ENCODE measurements at regions not wholly inside any gene's neighbourhood (a gene's known extent, or its start where the extent isn't known, plus 50 kb on each side); places are given as distances from the start of the nearest gene placed in this dataset.

- no peak overlapping the region for H2AK5ac ChIP-seq (ENCODE audit: low read depth, low read length)
- POLR2A ChIA-PET (ENCODE audit: partially characterized antibody) = interaction anchor here (1.1 kb wide), 1 partner anchor 71 kb away, joined by 3 read pairs; no protein-coding TSS in a partner anchor
- WGBS, 2 experiments (ENCODE audit: extremely low coverage in 1 of 2, insufficient coverage in 1 of 2, insufficient read length in 1 of 2, insufficient replicate concordance in 2 of 2, low coverage in 1 of 2, low lambda C conversion rate in 2 of 2, missing lambda C conversion rate in 1 of 2) = 88% methylated on average over 3 of the region's 3 CpGs; no CpG with 5 or more reads in 1 of the 2 experiments
- no peak overlapping the region for H3K4ac ChIP-seq (replicated peaks; ENCODE audit: insufficient read length, low read depth, low read length)
- H3K9ac ChIP-seq (replicated peaks in 1 of 4; ENCODE audit: extremely low read depth in 1 of 4, low read depth in 3 of 4, low read length in 3 of 4) = no peak overlapping the region; a peak in 1 of 7 replicates
- H3K4me3 ChIP-seq (ENCODE audit: extremely low read depth in 1 of 4, insufficient read depth in 2 of 4, low read depth in 3 of 4, low read length in 4 of 4) = no peak overlapping the region
- H2BK15ac ChIP-seq (ENCODE audit: low read length) = no peak overlapping the region
- H3K36me3 ChIP-seq (ENCODE audit: control insufficient read depth in 2 of 4, insufficient read depth in 4 of 4, low read length in 3 of 4) = no peaks in the 10 kb centered on the region
- H3K14ac ChIP-seq (ENCODE audit: insufficient read length) = no peak overlapping the region
- no peak overlapping the region for H4K8ac ChIP-seq (ENCODE audit: extremely low read depth, insufficient read depth, low read length)
- FAIRE-seq (no peak), DNase-seq (ENCODE audit: low read depth in 1 of 2, low spot score in 2 of 2) (no peak)
- H3K23ac ChIP-seq (ENCODE audit: insufficient read length) = no peak overlapping the region
- peaks cover 0 to 2% (median 0%) of the 10 kb centered on the region in 4 experiments; a peak in 3 of 7 replicates for H3K27me3 ChIP-seq (replicated peaks in 1 of 4; ENCODE audit: control insufficient read depth in 3 of 4, extremely low read depth in 1 of 4, insufficient read depth in 3 of 4, low read length in 3 of 4)
- H4K20me1 ChIP-seq (replicated peaks in 1 of 2; ENCODE audit: control insufficient read depth in 1 of 2, insufficient read depth in 2 of 2, low read length in 2 of 2) = peaks cover 0 to 2% of the 10 kb centered on the region in 2 experiments
- no peaks in the 10 kb centered on the region for H3K79me1 ChIP-seq (ENCODE audit: low read depth, low read length)
- no peak overlapping the region for H3K18ac ChIP-seq (ENCODE audit: extremely low read depth, low read length)
- H2BK20ac ChIP-seq (ENCODE audit: low read length) = no peak overlapping the region
- no peak overlapping the region for H3K27ac ChIP-seq (ENCODE audit: low read depth, low read length)
- H3K56ac ChIP-seq (replicated peaks; ENCODE audit: insufficient read length, low read depth, low read length) = no peak overlapping the region
- no peak overlapping the region for H4K91ac ChIP-seq (replicated peaks; ENCODE audit: insufficient read length, low read length)
- H2BK12ac ChIP-seq (ENCODE audit: low read depth, low read length) = no peak overlapping the region
- H3K4me1 ChIP-seq (replicated peaks in 1 of 4; ENCODE audit: control insufficient read depth in 3 of 4, insufficient read depth in 4 of 4, low read length in 3 of 4) = no peaks in the 10 kb centered on the region
- H3K23me2 ChIP-seq (ENCODE audit: low read depth, low read length) = no peaks in the 10 kb centered on the region
- no peak overlapping the region for H3K4me2 ChIP-seq (ENCODE audit: insufficient read depth in 1 of 2, low read depth in 2 of 2, low read length in 2 of 2)
- CTCF ChIA-PET (ENCODE audit: partially characterized antibody) = interaction anchor here (1.0 to 2.6 kb wide), 10 partner anchors 38 to 186 kb away, joined by 3 to 21 read pairs (median 3); no protein-coding TSS in a partner anchor
- no peak overlapping the region for H4K5ac ChIP-seq (ENCODE audit: insufficient read length, low read depth, low read length)
- H3K79me2 ChIP-seq (ENCODE audit: control insufficient read depth in 1 of 2, insufficient read depth in 2 of 2, low read length in 2 of 2) = no peaks in the 10 kb centered on the region
- no peak overlapping the region for H2BK120ac ChIP-seq (replicated peaks; ENCODE audit: low read depth, low read length)
- H3K9me3 ChIP-seq (ENCODE audit: insufficient read depth in 2 of 2, low read depth in 1 of 2, low read length in 1 of 2) = no peaks in the 10 kb centered on the region
- no peak overlapping the region for H2AFZ ChIP-seq (ENCODE audit: low read length)
- H2BK5ac ChIP-seq (ENCODE audit: low read depth, low read length) = no peak overlapping the region
- TF ChIP-seq EGR1 (IDR thresholded peaks at IDR 0.05; ENCODE audit: borderline replicate concordance, low read depth, low read length) = no peak
- no peak for TF ChIP-seq TAF7 (optimal IDR thresholded peaks at IDR 0.05; ENCODE audit: borderline replicate concordance, low read depth, low read length)
- TF ChIP-seq, protein P1, sequence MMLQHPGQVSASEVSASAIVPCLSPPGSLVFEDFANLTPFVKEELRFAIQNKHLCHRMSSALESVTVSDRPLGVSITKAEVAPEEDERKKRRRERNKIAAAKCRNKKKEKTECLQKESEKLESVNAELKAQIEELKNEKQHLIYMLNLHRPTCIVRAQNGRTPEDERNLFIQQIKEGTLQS (IDR thresholded peaks at IDR 0.05; ENCODE audit: insufficient read depth, low read depth, low read length) = no peak
- no peak for TF ChIP-seq TEAD4 (IDR thresholded peaks at IDR 0.05; ENCODE audit: low read depth, low read length)
- TF ChIP-seq CREB1 (IDR thresholded peaks at IDR 0.05) = no peak
- TF ChIP-seq RNF2 (IDR thresholded peaks at IDR 0.05; ENCODE audit: borderline replicate concordance, low read depth, low read length, missing control alignments, poor library complexity, severe bottlenecking) = no peak
- no peak for TF ChIP-seq GTF2F1 (IDR thresholded peaks at IDR 0.05; ENCODE audit: borderline replicate concordance, low read depth, low read length)
- TF ChIP-seq, protein P2, sequence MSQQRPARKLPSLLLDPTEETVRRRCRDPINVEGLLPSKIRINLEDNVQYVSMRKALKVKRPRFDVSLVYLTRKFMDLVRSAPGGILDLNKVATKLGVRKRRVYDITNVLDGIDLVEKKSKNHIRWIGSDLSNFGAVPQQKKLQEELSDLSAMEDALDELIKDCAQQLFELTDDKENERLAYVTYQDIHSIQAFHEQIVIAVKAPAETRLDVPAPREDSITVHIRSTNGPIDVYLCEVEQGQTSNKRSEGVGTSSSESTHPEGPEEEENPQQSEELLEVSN (IDR thresholded peaks at IDR 0.05) = no peak
- TF ChIP-seq NANOG (IDR thresholded peaks at IDR 0.05; ENCODE audit: insufficient read depth, low read depth, low read length, poor library complexity, severe bottlenecking) = no peak
- TF ChIP-seq KDM1A (IDR thresholded peaks at IDR 0.05; ENCODE audit: borderline replicate concordance, low read length) = no peak
- no peak for TF ChIP-seq TCF12 (IDR thresholded peaks at IDR 0.05; ENCODE audit: low read depth, low read length)
- TF ChIP-seq TAF1 (IDR thresholded peaks at IDR 0.05; ENCODE audit: low read depth, low read length) = no peak
- TF ChIP-seq SUZ12 (IDR thresholded peaks at IDR 0.05; ENCODE audit: low read length) = no peak
These were observed 184.1 kb downstream of the FOXD2 start for GRCh38 chr1:47621977-47622376.

Measured in H1 (cell line).